ENCODE measurements at regions not wholly inside any gene's neighbourhood (a gene's known extent, or its start where the extent isn't known, plus 50 kb on each side); places are given as distances from the start of the nearest gene placed in this dataset.
"Not testable (repeated sequence)": the region's sequence is repeated elsewhere in the genome, so short reads cannot be mapped to it uniquely, and the experiment has no call there.

DNA sequence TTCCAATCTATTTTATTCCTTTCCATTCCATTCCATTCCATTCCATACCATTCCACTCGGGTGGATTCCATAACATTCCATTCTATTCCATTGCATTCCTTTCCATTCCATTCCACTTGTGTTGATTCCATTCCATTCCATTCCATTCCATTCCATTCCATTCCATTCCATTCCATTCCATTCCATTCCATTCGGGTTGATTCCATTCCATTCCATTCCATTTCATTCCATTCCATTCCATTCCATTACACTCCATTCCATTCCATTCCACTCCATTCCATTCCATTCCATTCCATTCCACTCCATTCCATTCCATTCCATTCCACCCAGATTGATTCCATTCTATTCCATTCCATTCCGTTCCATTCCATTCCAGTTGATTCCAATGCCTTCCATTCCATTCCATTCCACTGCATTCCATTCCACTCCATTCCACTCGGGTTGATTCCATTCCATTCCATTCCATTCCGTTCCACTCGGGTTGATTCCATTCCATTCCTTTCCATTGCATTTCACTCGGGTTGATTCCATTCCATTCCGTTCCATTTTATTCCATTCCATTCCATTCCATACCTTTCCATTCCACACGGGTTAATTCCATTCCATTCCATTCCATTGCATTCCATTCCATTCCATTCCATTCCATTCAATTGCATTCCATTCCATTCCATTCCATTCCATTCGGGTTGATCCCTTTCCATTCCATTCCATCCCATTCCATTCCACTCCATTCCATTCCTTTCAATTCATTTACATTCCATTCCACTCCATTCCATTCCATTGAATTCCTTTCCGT lies 168.4 kb downstream of the CWH43 start:
- peak; percentile 55 for DNase-seq

DNA sequence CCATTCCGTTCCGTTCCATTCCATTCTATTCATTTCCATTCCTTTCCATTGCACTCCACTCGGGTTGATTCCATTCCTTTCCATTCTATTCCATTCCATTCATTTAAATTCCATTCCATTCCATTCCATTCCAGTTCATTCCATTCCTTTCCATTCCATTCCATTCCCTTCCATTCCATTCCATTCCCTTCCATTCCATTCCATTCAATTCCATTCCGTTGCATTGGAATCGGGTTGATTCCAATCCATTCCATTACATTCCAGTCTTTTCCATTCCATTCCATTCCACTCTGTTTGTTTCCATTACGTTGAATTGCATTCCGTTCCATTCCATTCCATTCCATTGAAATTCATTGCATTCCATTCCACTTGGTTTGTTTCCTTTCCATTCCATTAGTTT lies 169.2 kb downstream of the CWH43 start:
- not testable (repeated sequence) for DNase-seq

DNA sequence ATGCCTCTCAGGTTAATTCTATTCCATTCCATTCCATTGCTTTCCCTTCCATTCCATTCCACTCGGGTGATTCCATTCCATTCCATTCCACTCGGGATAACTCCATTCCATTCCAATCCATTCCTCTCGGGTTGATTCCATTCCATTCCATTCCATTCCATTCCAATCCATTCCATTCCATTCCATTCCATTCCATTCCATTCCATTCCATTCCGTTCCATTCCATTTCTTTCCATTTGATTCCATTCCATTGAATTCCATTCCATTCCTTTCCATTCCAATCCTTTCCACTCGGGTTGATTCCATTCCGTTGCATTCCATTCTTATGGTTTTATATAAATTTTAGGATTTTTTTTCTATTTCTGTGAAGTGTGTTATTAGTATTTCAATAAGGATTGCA lies 170.2 kb downstream of the CWH43 start:
- DNase-seq: not testable (repeated sequence)

DNA sequence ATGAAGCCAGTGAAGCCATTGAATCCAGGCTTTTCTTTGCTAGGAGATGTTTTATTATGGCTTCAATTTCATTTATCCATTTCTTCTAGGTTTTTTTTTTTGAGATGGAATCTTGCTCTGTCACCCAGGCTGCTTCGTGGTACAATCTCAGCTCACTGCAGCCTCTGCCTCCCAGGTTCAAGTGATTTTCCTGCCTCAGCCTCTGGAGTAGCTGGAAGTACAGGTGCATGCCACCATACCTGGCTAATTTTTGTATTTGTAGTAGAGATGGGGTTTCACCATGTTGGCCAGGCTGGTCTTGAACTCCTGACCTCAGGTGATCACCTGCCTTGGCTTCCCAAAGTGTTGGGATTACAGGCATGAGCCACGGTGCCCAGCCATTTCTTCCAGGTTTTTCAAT lies 171.6 kb downstream of the CWH43 start:
- not testable (repeated sequence) for DNase-seq

DNA sequence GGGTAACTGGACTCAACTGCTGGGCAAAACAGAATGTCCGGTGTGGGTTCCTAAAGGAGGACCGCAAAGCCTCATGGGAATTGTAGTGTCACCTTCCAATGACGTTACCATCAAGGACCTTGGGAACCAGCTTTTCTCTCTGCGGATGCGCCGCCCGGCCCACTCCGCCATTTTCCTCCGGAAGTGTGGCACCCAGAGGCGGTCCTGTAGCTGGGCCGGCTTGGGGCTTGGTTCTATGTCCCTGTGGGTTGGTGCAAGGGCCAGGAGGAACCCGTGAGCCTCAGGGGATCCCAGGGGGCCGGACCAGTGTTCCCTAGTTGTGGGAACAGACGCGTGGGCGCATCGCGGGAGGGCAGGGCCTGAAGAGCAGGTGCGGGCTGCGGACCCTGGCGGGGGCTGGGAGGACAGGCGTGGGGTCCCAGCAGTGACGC lies 175.1 kb downstream of the CWH43 start:
- not testable (repeated sequence) for DNase-seq

DNA sequence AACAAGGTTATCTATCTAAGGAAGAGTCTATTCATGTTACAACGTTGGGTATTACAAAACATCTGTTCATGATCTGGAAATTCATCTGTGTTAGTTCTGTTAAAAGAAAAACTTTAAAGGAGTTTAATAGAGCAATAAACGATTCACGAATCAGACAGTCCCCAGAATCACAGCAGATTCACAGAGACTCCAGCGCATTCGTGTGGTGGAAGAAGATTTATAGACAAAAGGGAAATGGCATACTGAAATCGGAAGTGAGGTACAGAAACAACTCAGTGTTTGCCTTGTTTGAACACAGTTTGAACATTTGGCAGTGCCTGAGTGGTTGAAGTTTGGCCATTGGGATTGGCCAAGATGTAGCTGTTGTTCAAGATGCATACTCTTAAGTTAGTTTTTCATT lies 178.8 kb downstream of the CWH43 start:
- not testable (repeated sequence) for DNase-seq

DNA sequence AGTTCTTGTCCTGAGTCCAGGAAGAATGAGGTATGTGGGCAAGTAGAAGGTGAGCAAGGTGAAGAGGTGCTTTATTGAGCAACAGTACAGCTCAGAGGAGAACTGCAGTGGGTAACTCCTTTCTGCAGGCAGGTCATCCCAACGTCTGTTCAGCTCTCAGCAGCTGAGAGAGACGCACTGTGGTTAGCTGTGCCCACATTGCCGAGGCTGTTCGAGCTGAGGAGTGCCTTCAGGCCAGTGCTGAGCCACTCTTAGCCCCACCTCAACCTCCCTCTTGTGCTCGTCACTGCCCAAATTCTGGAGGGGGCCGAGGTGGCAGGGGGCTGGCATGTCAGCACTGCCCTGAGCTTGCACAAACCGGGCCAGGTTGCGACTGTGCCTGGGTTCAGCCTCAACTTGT lies 191.8 kb downstream of the CWH43 start:
- not testable (repeated sequence) for DNase-seq

DNA sequence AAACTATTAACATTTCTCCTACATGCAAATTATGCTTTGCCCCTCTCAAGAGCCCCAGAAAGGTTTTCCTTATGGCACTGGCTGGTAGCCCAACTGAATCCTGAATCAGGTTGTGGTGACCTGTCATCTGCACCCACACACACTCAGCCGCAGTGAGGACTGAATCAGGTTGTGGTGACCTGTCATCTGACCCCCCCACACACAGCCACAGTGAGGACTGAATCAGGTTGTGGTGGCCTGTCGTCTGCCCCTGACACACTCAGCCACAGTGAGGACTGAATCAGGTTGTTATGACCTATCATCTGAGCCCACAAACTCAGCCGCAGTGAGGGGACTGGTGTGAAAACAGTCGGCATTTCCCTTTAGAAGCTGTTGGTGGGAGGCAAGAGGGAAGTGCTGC lies 195.0 kb downstream of the CWH43 start:
- DNase-seq: not testable (repeated sequence)

DNA sequence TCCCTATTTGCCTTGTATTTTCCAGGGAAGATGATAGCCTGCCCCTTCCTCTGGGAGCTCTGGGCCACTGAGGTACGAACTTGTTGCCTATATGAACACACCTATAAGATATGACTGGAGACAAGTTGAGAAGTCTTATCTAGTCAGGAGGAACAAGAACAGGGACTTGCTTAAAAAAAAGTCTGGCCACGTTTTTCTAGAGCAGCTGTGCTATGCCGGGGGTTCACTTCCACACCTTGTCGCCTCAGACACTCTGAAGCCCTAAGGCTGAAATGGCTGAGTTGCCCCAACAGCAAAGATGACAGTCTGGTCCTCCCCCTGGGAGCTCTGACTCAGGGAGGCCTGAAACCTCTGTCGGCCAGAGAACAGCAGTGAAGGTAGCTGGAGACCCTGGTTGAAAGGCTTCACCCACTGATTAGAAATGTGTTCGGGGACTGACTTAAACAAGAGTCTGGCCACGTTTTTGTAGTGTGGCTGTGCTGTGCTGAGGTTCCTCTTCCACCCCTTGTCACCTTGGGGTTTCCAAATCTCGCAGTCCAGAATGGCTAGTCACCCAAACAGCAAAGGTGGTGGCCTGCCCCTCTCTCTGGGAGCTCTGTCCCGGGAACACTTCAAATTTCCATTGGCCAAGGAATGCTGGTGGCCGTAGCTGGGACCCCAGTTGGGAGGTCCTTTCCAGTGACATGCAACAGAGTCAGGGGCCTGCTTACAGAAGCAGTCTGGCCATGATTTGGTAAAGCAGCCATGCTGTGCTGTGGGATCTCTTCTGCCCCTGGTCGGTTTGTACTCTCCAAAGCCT lies 225.5 kb downstream of the CWH43 start:
- not testable (repeated sequence) for DNase-seq

DNA sequence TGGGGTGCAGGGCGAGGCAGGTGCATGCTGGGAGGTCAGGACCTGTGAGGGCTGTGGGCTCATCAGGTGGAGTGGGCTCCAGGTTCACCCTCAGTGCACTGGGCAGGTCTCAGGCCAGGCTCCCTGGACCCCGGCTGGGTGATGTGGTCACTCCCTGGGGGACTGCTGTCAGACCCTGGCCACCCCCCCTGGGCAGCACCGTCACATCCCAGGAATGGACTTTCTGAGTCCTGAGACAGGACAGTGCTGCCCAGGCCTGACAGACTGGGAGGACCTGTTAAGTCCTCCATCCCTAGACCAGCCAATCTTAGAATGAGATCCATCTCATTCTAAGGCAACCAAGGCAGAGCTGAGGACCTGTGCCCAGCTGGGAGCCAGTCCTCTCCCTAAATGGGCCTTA lies 227.2 kb downstream of the CWH43 start:
- DNase-seq: not testable (repeated sequence)

DNA sequence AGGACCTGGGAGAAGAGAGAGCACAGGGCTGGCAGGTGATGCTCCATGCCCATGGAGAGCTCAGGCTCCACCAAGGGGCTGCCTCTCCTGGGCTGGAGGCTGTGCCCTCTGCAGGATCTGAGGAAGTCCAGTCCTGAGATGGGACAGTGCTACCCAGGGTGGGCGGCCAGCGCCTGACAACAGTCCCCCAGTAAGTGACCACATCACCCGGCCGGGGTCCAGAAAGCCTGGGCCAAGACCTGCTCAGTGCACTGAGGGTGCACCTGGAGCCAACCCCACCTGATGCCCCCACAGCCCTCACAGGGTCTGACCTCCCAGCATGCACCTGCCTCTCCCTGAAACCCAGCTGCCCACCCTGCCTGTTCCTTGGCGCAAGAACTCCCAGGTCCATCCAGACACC lies 227.7 kb downstream of the CWH43 start:
- not testable (repeated sequence) for DNase-seq

DNA sequence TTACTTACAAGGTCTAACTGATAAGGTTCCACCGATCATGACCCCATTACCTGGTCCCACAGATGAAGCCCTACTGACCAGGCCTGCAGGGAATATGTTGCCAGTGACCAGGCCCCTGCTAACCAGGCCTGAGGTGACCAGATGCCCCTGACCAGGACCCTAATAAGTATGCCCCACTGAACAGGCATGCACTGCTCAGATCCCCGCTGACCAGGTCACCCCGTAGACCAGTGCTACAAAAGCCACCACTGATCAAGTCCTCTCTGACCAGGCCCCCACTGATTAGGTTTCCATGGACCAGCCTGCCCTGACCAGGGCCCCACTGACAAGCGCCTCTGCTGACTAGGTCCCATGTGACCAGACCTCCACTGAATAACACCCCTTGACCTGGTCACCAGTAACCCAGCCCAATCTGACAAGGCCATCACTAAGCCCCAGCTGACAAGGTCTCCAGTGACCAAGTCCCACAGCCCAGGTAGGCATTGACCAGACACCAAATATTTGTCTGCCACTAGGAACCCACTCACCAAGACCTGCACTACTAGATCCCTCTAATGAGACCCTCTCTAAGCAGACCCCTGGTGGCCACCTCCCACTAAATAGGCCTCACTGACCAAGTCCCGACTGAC lies 228.5 kb downstream of the CWH43 start:
- not testable (repeated sequence) for DNase-seq

DNA sequence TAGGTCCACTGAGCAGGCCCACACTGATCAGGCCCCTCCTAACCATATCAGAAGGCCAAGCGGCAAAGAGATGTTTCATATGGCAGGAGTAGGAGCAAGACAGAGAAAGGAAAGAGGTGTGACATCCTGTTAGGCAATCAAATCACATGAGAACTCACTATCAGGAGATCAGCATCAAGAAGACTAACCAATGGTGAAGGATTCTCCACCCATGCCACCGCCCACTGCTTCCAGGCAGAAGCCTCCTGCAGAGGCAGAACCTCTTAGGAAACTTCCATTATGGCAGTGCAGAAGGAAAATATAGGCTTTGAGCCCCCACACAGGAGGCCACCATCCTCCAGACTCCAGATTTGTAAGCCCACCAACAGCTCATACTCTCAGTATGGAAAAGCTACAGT lies 229.0 kb downstream of the CWH43 start:
- DNase-seq: not testable (repeated sequence)

DNA sequence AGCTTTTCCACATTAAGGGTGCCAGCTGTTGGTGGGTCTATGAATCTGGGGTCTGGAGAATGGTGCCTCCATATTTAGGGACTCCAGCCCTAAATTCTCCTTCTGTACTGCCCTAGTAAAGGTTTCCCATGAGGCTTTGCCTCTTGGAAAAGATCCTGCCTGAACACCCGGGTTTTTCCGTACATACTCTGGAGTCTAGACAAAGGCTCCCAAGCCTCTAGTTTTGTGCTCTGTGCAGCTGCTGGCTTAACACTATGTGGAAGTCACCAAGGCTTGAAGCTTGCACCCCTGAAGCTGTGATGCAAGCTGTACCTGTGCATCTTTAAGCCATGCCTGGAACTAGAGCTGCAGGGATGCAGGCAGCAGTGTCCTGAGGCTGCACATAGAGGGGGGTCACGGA lies 230.5 kb downstream of the CWH43 start:
- not testable (repeated sequence) for DNase-seq

DNA sequence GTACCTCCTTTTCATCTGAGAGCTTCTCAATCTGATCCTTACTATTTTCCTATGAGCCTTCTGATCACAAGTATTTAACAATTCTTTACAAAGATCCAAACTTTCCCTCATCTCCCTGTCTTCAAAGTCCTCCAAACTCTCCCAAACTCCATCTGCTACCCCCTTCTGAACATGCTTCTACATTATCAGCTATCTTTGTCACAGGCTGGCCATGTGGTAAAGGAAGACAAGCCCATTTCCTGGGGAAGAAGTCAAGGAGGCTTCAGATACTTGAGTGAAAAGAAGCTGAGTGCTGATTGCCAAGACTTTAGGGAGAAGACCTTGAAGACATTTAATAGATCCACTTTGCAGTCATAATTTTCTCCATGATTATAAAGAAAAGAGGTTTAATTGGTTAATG lies 231.4 kb downstream of the CWH43 start:
- no peak for DNase-seq

DNA sequence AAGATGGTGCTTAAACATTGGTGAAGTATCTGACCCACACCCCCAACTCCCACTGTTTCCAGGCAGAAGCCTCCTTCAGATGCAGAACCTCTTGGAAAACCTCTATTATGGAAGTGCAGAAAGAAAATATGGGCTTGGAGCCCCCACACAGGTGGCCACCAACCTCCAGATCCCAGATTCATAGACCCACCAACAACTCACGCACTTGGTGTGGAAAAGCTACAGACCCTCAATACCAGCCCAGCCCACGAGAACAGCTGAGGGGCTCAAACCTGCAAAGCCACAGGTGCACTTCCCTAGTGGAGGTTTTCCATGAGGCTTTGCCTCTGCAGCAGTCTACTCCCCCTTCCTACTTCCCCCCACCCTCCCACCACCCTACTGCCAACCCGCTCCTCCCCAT lies 232.0 kb downstream of the CWH43 start:
- not testable (repeated sequence) for DNase-seq

DNA sequence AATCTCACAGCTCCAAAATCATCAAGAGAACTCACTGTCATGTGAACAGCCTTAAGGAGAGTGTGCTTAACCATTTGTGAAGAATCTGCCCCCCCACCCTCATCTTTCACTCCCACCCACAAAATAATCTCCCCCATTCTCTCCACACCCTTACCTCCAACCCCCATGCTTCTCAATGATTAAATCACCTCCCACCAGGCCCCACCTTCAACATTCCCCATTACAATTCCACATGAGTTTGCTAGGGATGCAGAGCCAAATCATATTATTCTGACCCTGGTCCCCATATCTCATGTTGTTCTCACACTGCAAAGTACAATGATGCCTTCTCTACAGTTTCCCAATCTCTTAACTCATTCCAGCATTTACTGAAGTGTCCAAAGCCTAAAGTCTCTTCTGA lies 232.9 kb downstream of the CWH43 start:
- not testable (repeated sequence) for DNase-seq

DNA sequence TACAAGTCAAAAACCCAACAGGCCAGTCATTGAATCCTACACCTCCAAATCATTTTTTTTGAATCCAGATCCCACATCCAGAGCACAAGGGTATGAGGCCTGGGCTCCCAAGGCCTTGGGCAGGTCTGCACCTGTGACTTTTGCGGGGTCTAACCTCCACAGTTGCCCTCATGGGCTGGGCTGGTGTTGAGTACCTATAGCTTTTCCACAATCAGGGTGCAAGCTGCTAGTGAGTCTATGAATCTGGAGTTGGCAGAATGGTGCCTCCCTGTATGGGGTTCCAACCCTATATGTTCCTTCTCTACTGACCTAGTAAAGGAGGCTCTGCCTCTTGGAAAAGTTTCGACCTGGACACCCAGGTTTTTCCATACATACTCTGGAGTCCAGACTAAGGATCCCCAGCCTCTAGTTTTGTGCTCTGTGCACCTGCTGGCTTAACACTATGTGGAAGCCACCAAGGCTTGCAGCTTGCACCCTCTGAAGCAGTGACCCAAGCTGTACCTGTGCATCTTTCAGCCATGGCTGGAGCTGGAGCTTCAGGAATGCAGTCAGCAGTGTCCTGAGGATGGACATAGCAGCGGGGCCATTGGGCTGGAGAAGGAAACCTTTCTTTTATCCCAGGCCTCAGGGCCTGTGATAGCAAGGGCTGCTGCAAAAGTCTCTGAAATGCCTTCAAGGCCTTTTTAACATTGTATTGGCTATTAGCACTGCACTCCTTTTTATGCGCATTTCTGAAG lies 233.6 kb downstream of the CWH43 start:
- DNase-seq: not testable (repeated sequence)

DNA sequence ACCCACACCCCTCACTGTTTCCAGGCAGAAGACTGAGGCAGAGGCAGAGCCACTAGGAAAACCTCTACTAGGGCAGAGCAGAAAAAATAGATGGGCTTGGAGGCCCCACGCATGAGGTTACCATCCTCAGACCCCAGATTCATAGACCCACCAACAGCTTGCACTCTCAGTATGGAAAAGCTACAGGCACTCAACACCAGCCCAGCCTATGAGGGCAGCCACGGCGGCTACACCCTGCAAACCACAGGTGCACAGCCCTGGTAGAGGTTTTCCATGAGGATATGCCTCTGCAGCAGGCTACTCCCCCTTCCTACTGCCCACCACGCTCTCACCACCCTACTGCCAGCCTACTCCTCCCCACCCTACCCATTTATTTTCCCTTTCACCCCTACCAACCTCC lies 235.1 kb downstream of the CWH43 start:
- no peak for DNase-seq

DNA sequence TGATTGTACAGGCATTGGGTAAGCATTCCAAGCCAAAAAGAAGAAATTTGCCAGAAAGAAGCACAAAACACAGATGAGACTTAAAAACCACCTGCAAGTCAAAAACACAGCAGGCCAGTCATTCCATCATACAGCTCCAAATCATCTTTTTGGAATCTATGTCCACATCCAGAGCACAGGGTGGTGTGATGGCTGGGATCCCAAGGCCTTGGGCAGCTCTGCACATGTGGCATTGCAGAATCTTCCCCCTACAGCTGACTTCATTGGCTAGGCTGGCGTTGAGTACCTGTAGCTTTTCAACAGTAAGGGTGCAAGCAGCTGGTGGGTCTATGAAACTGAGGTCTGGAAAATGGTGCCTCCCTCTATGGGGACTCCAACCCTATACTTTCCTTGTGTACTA lies 236.7 kb downstream of the CWH43 start:
- not testable (repeated sequence) for DNase-seq

DNA sequence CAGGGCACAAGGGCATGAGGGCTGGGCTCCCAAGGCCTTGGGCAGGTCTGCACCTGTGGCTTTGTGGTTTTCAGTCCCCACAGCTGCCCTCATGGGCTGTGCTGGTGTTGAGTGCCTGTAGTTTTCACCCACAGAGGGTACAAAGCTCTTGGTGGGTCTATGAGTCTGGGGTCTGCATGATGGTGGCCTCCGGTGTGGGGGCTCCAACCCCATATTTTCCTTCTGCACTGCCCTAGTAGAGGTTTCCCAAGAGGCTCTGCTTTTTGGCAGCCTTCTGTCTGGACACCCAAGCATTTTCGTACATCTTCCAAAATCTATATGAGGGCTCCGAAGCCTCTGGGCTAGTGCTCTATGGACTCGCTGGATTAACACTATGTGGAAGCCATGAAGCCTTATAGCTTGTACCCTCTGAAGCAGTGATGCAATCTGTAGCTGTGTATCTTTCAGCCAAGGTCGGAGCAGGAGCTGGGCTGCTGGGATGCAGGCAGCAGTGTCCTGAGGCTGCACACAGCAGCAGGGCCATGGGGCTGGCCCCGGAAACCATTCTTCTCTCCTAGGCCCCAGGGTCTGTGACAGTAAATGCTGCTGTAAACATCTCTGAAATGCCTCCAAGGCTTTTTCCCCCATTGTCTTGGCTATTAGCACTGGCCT lies 240.3 kb downstream of the CWH43 start:
- not testable (repeated sequence) for DNase-seq

DNA sequence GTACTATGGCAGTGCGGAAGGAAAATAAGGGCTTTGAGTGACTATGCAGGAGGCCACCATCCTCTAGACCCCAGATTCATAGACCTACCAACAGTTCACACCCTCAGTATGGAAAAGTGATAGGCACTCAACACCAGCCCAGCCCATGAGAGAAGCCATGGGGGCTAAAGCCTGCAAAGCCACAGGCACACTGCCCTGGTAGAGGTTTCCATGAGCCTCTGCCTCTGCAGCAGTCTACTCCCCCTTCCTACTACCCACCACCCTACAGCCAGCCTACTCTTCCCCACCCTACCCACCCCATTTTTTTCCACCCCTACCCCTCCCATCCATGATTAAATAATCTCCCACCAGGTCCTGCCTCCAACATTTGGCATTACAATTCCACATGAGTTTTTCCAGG lies 241.9 kb downstream of the CWH43 start:
- DNase-seq: not testable (repeated sequence)

Measured in right forelimb (tissue), 1 donor.